Fibroblast of skin of left biceps (primary cell): ENCODE measurements at regions not wholly inside any gene's neighbourhood (a gene's known extent, or its start where the extent isn't known, plus 50 kb on each side); places are given as distances from the start of the nearest gene placed in this dataset.

Experiments
- DNase-seq, 2 experiments: peaks; one replicate each; pipeline ENCODE4 v3.0.0-alpha.2; 2013; ENCODE audit warnings: low read depth in 2 of 2

GRCh38 chr12:92650228-92650822, 52.5 kb upstream of the PLEKHG7 start:
- no peak for DNase-seq

GRCh38 chr12:92649511-92650227, 53.1 kb upstream of the PLEKHG7 start:
- DNase-seq = peak; percentile 40 to 42

- DNase-seq = no peak
Measured at GRCh38 chr12:92648242-92649031, 54.4 kb upstream of the PLEKHG7 start.

- no peak for DNase-seq
Measured at GRCh38 chr12:92641291-92641690, 61.5 kb upstream of the PLEKHG7 start.

GRCh38 chr12:92640691-92641090, 62.1 kb upstream of the PLEKHG7 start:
- DNase-seq = no peak

- no peak for DNase-seq
Measured at GRCh38 chr12:92639017-92639416, 63.8 kb upstream of the PLEKHG7 start.

GRCh38 chr12:92634730-92635129, 68.1 kb upstream of the PLEKHG7 start:
- no peak for DNase-seq

- no peak for DNase-seq
Measured at GRCh38 chr12:92634202-92634601, 68.6 kb upstream of the PLEKHG7 start.

- no peak for DNase-seq
Measured at GRCh38 chr12:92630968-92631367, 71.8 kb upstream of the PLEKHG7 start.

- DNase-seq = no peak
Measured at GRCh38 chr12:92629349-92630065, 73.3 kb upstream of the PLEKHG7 start.

GRCh38 chr12:92628476-92628875, 74.3 kb upstream of the PLEKHG7 start:
- no peak for DNase-seq

- DNase-seq = no peak
Measured at GRCh38 chr12:92627511-92627910, 75.3 kb upstream of the PLEKHG7 start.

- DNase-seq = no peak
Measured at GRCh38 chr12:92625639-92626310, 77.0 kb upstream of the PLEKHG7 start.

- no peak for DNase-seq
Measured at GRCh38 chr12:92624236-92624635, 78.6 kb upstream of the PLEKHG7 start.

- DNase-seq = no peak
Measured at GRCh38 chr12:92623386-92623785, 79.4 kb upstream of the PLEKHG7 start.

GRCh38 chr12:92621833-92622232, 81.0 kb upstream of the PLEKHG7 start:
- DNase-seq = no peak

GRCh38 chr12:92621312-92621711, 81.5 kb upstream of the PLEKHG7 start:
- DNase-seq = no peak

- DNase-seq = no peak
Measured at GRCh38 chr12:92619730-92620684, 82.8 kb upstream of the PLEKHG7 start.

- no peak for DNase-seq
Measured at GRCh38 chr12:92619026-92619425, 83.8 kb upstream of the PLEKHG7 start.

GRCh38 chr12:92615703-92616102, 87.1 kb upstream of the PLEKHG7 start:
- no peak for DNase-seq
